H9 (cell line): ENCODE measurements at regions not wholly inside any gene's neighbourhood (a gene's known extent, or its start where the extent isn't known, plus 50 kb on each side); places are given as distances from the start of the nearest gene placed in this dataset.

Experiments used
- DNase-seq: peaks from one replicate; pipeline ENCODE4 v3.0.0-alpha.2; 2017
- H2AFZ ChIP-seq: one replicate; pipeline ENCODE4 v1.6.1; 2013; ENCODE audit warnings: mild to moderate bottlenecking, low read length, control low read depth, moderate library complexity
- H2AK5ac ChIP-seq: 2 replicates; pipeline ENCODE4 v1.6.1; 2013; ENCODE audit warnings: low read length, control low read depth, mixed read lengths; ENCODE audit not compliant: insufficient read length
- H2BK120ac ChIP-seq: one replicate; pipeline ENCODE4 v1.6.1; 2013; ENCODE audit warnings: low read depth, mild to moderate bottlenecking, low read length, control low read depth, inconsistent platforms; ENCODE audit not compliant: poor library complexity, severe bottlenecking
- H2BK12ac ChIP-seq: 2 replicates; pipeline ENCODE4 v1.6.1; 2013; ENCODE audit warnings: low read length, control low read depth, mixed read lengths, low read depth; ENCODE audit not compliant: insufficient read length
- H2BK15ac ChIP-seq: 2 replicates; pipeline ENCODE4 v1.6.1; 2013; ENCODE audit warnings: low read depth, low read length, control low read depth
- H2BK20ac ChIP-seq: one replicate; pipeline ENCODE4 v1.6.1; 2013; ENCODE audit warnings: low read depth, mild to moderate bottlenecking, low read length, control low read depth, inconsistent platforms; ENCODE audit not compliant: poor library complexity, severe bottlenecking
- H2BK5ac ChIP-seq: 2 replicates; pipeline ENCODE4 v1.6.1; 2013; ENCODE audit warnings: low read length, control low read depth, mixed read lengths; ENCODE audit not compliant: insufficient read length
- H3K14ac ChIP-seq: 2 replicates; pipeline ENCODE4 v1.6.1; 2013; ENCODE audit warnings: low read length, control low read depth; ENCODE audit not compliant: insufficient read depth
- H3K18ac ChIP-seq: 2 replicates; pipeline ENCODE4 v1.6.1; 2013; ENCODE audit warnings: low read depth, mild to moderate bottlenecking, mixed read lengths, low read length, control low read depth; ENCODE audit not compliant: insufficient read length
- H3K23ac ChIP-seq: 2 replicates; pipeline ENCODE4 v1.6.1; 2013; ENCODE audit warnings: low read length, control low read depth, mixed read lengths, low read depth; ENCODE audit not compliant: insufficient read length
- H3K23me2 ChIP-seq: 2 replicates; pipeline ENCODE4 v1.6.1; 2013; ENCODE audit warnings: low read depth, mild to moderate bottlenecking, mixed read lengths, low read length, control low read depth; ENCODE audit not compliant: insufficient read length, poor library complexity, severe bottlenecking
- H3K27ac ChIP-seq: 2 replicates; pipeline ENCODE4 v1.5.1; 2013; ENCODE audit warnings: low read length, control low read depth, mixed read lengths, low read depth; ENCODE audit not compliant: insufficient read length
- H3K27me3 ChIP-seq: 2 replicates; pipeline ENCODE4 v1.6.1; 2013; ENCODE audit warnings: low read length, control low read depth, inconsistent platforms; ENCODE audit not compliant: insufficient read depth
- H3K4ac ChIP-seq: 2 replicates; pipeline ENCODE4 v1.6.1; 2013; ENCODE audit warnings: low read depth, mild to moderate bottlenecking, control low read depth, inconsistent platforms, low read length, moderate library complexity
- H3K4me1 ChIP-seq: 2 replicates; pipeline ENCODE4 v1.6.1; 2013; ENCODE audit warnings: low read length, control low read depth, inconsistent platforms; ENCODE audit not compliant: insufficient read depth
- H3K4me2 ChIP-seq: 2 replicates; pipeline ENCODE4 v1.6.1; 2013; ENCODE audit warnings: low read length, control low read depth, mixed read lengths; ENCODE audit not compliant: insufficient read length, insufficient read depth
- H3K56ac ChIP-seq: 2 replicates; pipeline ENCODE4 v1.6.1; 2013; ENCODE audit warnings: low read depth, mild to moderate bottlenecking, mixed read lengths, low read length, control low read depth; ENCODE audit not compliant: insufficient read length
- H3K79me1 ChIP-seq: 2 replicates; pipeline ENCODE4 v1.6.1; 2013; ENCODE audit warnings: low read depth, mild to moderate bottlenecking, moderate library complexity, low read length, control low read depth, inconsistent platforms; ENCODE audit not compliant: insufficient read depth, poor library complexity, severe bottlenecking
- H3K79me2 ChIP-seq: 2 replicates; pipeline ENCODE4 v1.6.1; 2013; ENCODE audit warnings: low read length, control low read depth, inconsistent platforms; ENCODE audit not compliant: insufficient read depth
- H3K9ac ChIP-seq: 2 replicates; pipeline ENCODE4 v1.6.1; 2013; ENCODE audit warnings: low read length, control low read depth, mixed read lengths; ENCODE audit not compliant: insufficient read length; ENCODE audit errors: extremely low read depth
- H3K9me3 ChIP-seq: one replicate; pipeline ENCODE4 v1.6.1; 2013; ENCODE audit warnings: low read depth, low read length, inconsistent platforms; ENCODE audit not compliant: control insufficient read depth
- H3T11ph ChIP-seq: one replicate; pipeline ENCODE4 v1.6.1; 2013; ENCODE audit warnings: mild to moderate bottlenecking, low read length, control low read depth, inconsistent platforms
- H4K20me1 ChIP-seq: one replicate; pipeline ENCODE4 v1.6.1; 2013; ENCODE audit not compliant: control insufficient read depth, insufficient read length, insufficient read depth
- H4K5ac ChIP-seq: 2 replicates; pipeline ENCODE4 v1.6.1; 2013; ENCODE audit warnings: low read depth, mild to moderate bottlenecking, mixed read lengths, low read length, control low read depth; ENCODE audit not compliant: insufficient read length
- H4K8ac ChIP-seq: replicated peaks from 2 replicates; pipeline ENCODE4 v1.6.1; 2013; ENCODE audit warnings: low read length, control low read depth, mixed read lengths, low read depth; ENCODE audit not compliant: insufficient read length
- H4K91ac ChIP-seq: 2 replicates; pipeline ENCODE4 v1.6.1; 2013; ENCODE audit warnings: low read depth, mild to moderate bottlenecking, moderate library complexity, mixed read lengths, low read length, control low read depth; ENCODE audit not compliant: insufficient read length
- H3K27ac Mint-ChIP-seq, 3 experiments: 2 replicates in 2 of 3; 3 replicates in 1 of 3; pipeline ENCODE4 v1.8.0; 2020 to 2021; ENCODE audit warnings: mixed read lengths in 3 of 3, mild to moderate bottlenecking in 1 of 3, moderate library complexity in 1 of 3
- H3K27me3 Mint-ChIP-seq: 2 replicates; pipeline ENCODE4 v1.8.0; 2021; ENCODE audit warnings: low read depth, mild to moderate bottlenecking, moderate library complexity, mixed read lengths
- H3K36me3 Mint-ChIP-seq, 3 experiments: 2 replicates in 2 of 3; 3 replicates in 1 of 3; pipeline ENCODE4 v1.8.0; 2020 to 2021; ENCODE audit warnings: low read depth in 3 of 3, mixed read lengths in 3 of 3; ENCODE audit not compliant: insufficient read depth in 1 of 3
- H3K4me1 Mint-ChIP-seq, 2 experiments: 2 replicates each; pipeline ENCODE4 v1.8.0; 2020; ENCODE audit warnings: mixed read lengths in 2 of 2
- H3K4me3 Mint-ChIP-seq, 2 experiments: 2 replicates in 1 of 2; 3 replicates in 1 of 2; pipeline ENCODE4 v1.8.0; 2020 to 2021; ENCODE audit warnings: mild to moderate bottlenecking in 2 of 2, mixed read lengths in 2 of 2, moderate library complexity in 1 of 2
- H3K9me3 Mint-ChIP-seq, 2 experiments: 2 replicates in 1 of 2; 3 replicates in 1 of 2; pipeline ENCODE4 v1.8.0; 2020; ENCODE audit warnings: mild to moderate bottlenecking in 2 of 2, mixed read lengths in 2 of 2, moderate library complexity in 1 of 2
- CTCF ChIP-seq: fragments of 200-600 bp; sonication (generic); conservative IDR thresholded peaks from 3 replicates; pipeline ENCODE4 v1.8.0; 2021; ENCODE audit warnings: antibody characterized with exemption, mild to moderate bottlenecking
- WGBS: extraction: QIAGEN DNeasy Blood & Tissue Kit; methylation state at CpG from one replicate; pipeline ENCODE4 v1.1.7; 2013; ENCODE audit warnings: missing lambda C conversion rate, low lambda C conversion rate, mixed read lengths; ENCODE audit not compliant: insufficient read length; ENCODE audit errors: extremely low coverage; 5-methylcytosine and 5-hydroxymethylcytosine counted together

- Histone ChIP-seq H4K5ac (no peak overlapping the region), H2AFZ (no peak overlapping the region), H3K23ac (no peak overlapping the region), H3K9ac (no peak overlapping the region), H3K27ac (no peak overlapping the region), H3K4me2 (no peak overlapping the region), H3K79me1 (no peaks in the 10 kb centered on the region), H2BK5ac (no peak overlapping the region), H4K8ac (no peak overlapping the region), H2AK5ac (no peak overlapping the region), H3K27me3 (no peaks in the 10 kb centered on the region), H3K23me2 (no peaks in the 10 kb centered on the region), H4K20me1 (no peaks in the 10 kb centered on the region), H3K4me1 (peaks cover 10% of the 10 kb centered on the region; the same call in 1 of the 2 replicates), H3K18ac (no peak overlapping the region), H3K56ac (no peak overlapping the region), H3K4ac (no peak overlapping the region), H3K14ac (no peak overlapping the region), H3T11ph (no peak overlapping the region), H2BK15ac (no peak overlapping the region), H3K79me2 (no peaks in the 10 kb centered on the region), H4K91ac (no peak overlapping the region), H3K9me3 (no peaks in the 10 kb centered on the region), H2BK20ac (no peak overlapping the region), H2BK120ac (no peak overlapping the region), H2BK12ac (no peak overlapping the region)
- no peaks in the 10 kb centered on the region for H3K27me3 Mint-ChIP-seq
- no peaks in the 10 kb centered on the region for H3K36me3 Mint-ChIP-seq
- no peak for TF ChIP-seq CTCF
- H3K9me3 Mint-ChIP-seq: no peaks in the 10 kb centered on the region
- DNase-seq: no peak
- no CpG with 5 or more reads among the region's 10 CpGs for WGBS
- peak overlapping the region in 1 of 2 experiments; percentile 43; a peak in 1 of 5 replicates for H3K4me3 Mint-ChIP-seq
- H3K27ac Mint-ChIP-seq: peak overlapping the region in 2 of 3 experiments; percentile 13 to 95; a peak in 4 of 7 replicates
- H3K4me1 Mint-ChIP-seq: peaks cover 63% of the 10 kb centered on the region in 2 experiments
These were observed 90.0 kb upstream of the BACH2 start for GRCh38 chr6:90386399-90387382.
